ENCODE measurements at regions not wholly inside any gene's neighbourhood (a gene's known extent, or its start where the extent isn't known, plus 50 kb on each side); places are given as distances from the start of the nearest gene placed in this dataset.

DNA sequence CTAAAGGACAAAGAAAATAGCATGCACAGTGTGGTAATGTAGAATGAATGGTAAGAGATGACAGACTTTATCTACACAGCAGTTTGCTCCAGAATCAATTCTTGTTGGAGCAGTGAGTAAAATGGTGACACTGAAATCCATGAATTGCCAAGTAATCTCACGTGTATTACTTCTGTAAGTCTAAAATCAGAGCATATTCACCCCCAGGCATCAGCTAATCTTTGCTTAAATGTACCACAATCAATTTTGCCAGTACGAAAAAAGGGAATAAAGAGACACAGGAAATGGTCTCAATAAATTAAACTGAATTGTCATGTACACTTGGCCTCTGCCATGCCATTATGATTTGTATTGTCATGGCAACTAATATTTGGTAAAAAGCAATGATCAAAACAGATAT, 294.2 kb downstream of the PCDH17 start:
- TF ChIP-seq, protein P1, sequence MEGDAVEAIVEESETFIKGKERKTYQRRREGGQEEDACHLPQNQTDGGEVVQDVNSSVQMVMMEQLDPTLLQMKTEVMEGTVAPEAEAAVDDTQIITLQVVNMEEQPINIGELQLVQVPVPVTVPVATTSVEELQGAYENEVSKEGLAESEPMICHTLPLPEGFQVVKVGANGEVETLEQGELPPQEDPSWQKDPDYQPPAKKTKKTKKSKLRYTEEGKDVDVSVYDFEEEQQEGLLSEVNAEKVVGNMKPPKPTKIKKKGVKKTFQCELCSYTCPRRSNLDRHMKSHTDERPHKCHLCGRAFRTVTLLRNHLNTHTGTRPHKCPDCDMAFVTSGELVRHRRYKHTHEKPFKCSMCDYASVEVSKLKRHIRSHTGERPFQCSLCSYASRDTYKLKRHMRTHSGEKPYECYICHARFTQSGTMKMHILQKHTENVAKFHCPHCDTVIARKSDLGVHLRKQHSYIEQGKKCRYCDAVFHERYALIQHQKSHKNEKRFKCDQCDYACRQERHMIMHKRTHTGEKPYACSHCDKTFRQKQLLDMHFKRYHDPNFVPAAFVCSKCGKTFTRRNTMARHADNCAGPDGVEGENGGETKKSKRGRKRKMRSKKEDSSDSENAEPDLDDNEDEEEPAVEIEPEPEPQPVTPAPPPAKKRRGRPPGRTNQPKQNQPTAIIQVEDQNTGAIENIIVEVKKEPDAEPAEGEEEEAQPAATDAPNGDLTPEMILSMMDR (IDR thresholded peaks at IDR 0.05), result no peak
- no peak for TF ChIP-seq POLR2A (IDR thresholded peaks at IDR 0.05)
